Testis (tissue), 2 donors: ENCODE measurements at regions not wholly inside any gene's neighbourhood (a gene's known extent, or its start where the extent isn't known, plus 50 kb on each side); places are given as distances from the start of the nearest gene placed in this dataset.

Experiments used
- DNase-seq: peaks from one replicate; pipeline ENCODE4 v3.0.0-alpha.2; 2019
- H3K27ac ChIP-seq, 2 donors: fragments of 200-600 bp; sonication (generic); one replicate each; pipeline ENCODE4 v1.5.1; 2019
- H3K27me3 ChIP-seq: fragments of 200-600 bp; sonication (generic); one replicate; pipeline ENCODE4 v1.5.1; 2019
- H3K36me3 ChIP-seq: fragments of 200-600 bp; sonication (generic); one replicate; pipeline ENCODE4 v1.5.1; 2017; ENCODE audit warnings: low read depth; ENCODE audit errors: missing control alignments
- H3K4me1 ChIP-seq: fragments of 200-600 bp; sonication (generic); one replicate; pipeline ENCODE4 v1.5.1; 2019
- H3K4me3 ChIP-seq, 2 donors: fragments of 200-600 bp; sonication (generic); one replicate each; pipeline ENCODE4 v1.5.1; 2017 to 2019
- H3K9me3 ChIP-seq: fragments of 200-600 bp; sonication (generic); one replicate; pipeline ENCODE4 v1.5.1; 2017
- CTCF ChIP-seq, 3 experiments: fragments of 450-650 bp in 2 of 3; fragments of 200-600 bp in 1 of 3; sonication (generic) in 1 of 3; IDR thresholded peaks; one replicate each; pipeline ENCODE4 v1.5.1; 2016 to 2019; ENCODE audit warnings: antibody characterized with exemption in 3 of 3, mild to moderate bottlenecking in 2 of 3, moderate library complexity in 1 of 3
- POLR2A ChIP-seq: fragments of 450-650 bp; IDR thresholded peaks from one replicate; pipeline ENCODE4 v1.6.1; 2017; ENCODE audit warnings: antibody characterized with exemption, mild to moderate bottlenecking, moderate library complexity
- WGBS, 2 donors: methylation state at CpG; one replicate each; pipeline ENCODE4 v1.1.5; 2018; 5-methylcytosine and 5-hydroxymethylcytosine counted together
- intact Hi-C: fragments of 100-400 bp; cut with DNase I; formaldehyde crosslinking; loops from one replicate; pipeline ENCODE4 v1.15.1; 2023; ENCODE audit warnings: low total_unique reads

- no peak for DNase-seq
- Histone ChIP-seq H3K4me1 (no peaks in the 10 kb centered on the region), H3K4me3 (no peak overlapping the region), H3K9me3 (no peaks in the 10 kb centered on the region), H3K27me3 (no peaks in the 10 kb centered on the region), H3K27ac (no peak overlapping the region), H3K36me3 (no peaks in the 10 kb centered on the region)
- 53 to 66% methylated on average over 15 of the region's 15 CpGs for WGBS, 2 donors
- intact Hi-C loops, result no loop called here
- TF ChIP-seq POLR2A, result no peak
These were observed 103.9 kb upstream of the CACNA1A start for GRCh38 chr19:13610039-13610691.

DNA sequence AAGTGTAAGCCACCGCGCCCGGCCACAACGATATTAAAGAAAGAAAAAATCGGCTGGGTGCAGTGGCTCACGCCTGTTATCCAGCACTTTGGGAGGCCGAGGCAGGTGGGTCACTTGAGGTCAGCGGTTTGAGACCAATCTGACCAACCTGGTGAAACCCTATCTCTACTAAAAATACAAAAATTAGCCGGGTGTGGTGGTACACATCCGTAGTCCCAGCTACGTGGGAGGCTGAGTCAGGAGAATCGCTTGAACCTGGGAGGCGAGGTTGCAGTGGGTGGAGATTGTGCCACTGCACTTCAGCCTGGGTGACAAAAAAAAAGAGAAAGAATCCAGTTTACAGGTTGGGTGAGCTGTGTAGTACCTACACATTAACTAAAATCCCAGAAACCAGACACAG is 99.9 kb upstream of the CACNA1A start:
- Histone ChIP-seq H3K36me3 (no peaks in the 10 kb centered on the region), H3K9me3 (no peaks in the 10 kb centered on the region), H3K4me1 (no peaks in the 10 kb centered on the region), H3K27me3 (no peaks in the 10 kb centered on the region), H3K27ac (no peak overlapping the region), H3K4me3 (no peak overlapping the region)
- no peak for DNase-seq
- intact Hi-C loops, result no loop called here
- WGBS, 2 donors, result 85 to 89% methylated on average over 13 of the region's 13 CpGs
- TF ChIP-seq CTCF (IDR thresholded peaks at IDR 0.05) (no peak), POLR2A (no peak)

DNA sequence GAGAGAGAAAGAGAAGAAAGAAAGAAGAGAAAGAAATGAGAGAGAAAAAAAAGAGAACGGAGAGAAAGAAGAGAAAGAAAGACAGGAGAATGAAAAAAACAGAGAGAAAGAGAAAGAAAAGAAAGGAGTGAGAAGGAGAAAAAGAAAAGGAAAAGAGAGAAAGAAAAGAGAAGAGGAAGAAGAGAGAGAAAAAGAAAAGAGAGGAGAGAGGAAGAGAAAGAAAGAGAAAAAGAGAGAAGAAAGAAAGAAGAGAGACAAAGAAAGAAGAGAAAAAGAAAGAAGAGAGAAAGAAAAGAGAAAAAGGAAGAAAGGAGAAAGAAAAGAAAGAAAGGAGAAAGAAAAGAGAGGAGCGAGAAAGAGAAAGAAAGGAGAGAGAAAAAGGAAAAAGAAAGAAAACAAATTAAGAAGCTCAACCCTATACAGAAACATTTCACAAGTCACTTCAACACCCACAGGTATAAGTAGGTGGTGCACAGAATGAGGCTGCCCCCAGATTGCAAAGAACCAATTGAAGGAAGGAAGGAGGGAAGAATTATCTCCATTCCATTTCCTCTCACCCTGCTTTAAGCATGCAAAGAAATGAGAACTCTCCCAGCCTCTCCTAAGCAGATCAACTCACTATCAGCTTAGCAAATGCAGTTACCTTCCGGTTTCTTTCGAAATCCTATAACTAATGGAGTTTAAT is 98.8 kb upstream of the CACNA1A start:
- TF ChIP-seq CTCF (IDR thresholded peaks at IDR 0.05) (no peak), POLR2A (no peak)

GRCh38 chr19:13600802-13601201 is 94.5 kb upstream of the CACNA1A start:
- Histone ChIP-seq H3K36me3 (no peaks in the 10 kb centered on the region), H3K4me3 (no peak overlapping the region), H3K27ac (no peak overlapping the region), H3K27me3 (no peaks in the 10 kb centered on the region), H3K4me1 (no peaks in the 10 kb centered on the region), H3K9me3 (no peaks in the 10 kb centered on the region)
- intact Hi-C loops, result no loop called here
- no peak for DNase-seq
- TF ChIP-seq POLR2A, result no peak
- no peak for TF ChIP-seq CTCF (IDR thresholded peaks at IDR 0.05)
- 85 to 86% methylated on average over 6 of the region's 6 CpGs for WGBS, 2 donors

More for the DNA sequence above, 98.8 kb upstream of the CACNA1A start:
- no peaks in the 10 kb centered on the region for H3K4me1 ChIP-seq
- intact Hi-C loops, result no loop called here
- WGBS, 2 donors, result 69 to 82% methylated on average over 4 of the region's 4 CpGs
- no peak overlapping the region for H3K4me3 ChIP-seq
- no peak for DNase-seq
- H3K27me3 ChIP-seq, result no peaks in the 10 kb centered on the region
- H3K27ac ChIP-seq, result no peak overlapping the region
- no peaks in the 10 kb centered on the region for H3K36me3 ChIP-seq
- H3K9me3 ChIP-seq, result no peaks in the 10 kb centered on the region

DNA sequence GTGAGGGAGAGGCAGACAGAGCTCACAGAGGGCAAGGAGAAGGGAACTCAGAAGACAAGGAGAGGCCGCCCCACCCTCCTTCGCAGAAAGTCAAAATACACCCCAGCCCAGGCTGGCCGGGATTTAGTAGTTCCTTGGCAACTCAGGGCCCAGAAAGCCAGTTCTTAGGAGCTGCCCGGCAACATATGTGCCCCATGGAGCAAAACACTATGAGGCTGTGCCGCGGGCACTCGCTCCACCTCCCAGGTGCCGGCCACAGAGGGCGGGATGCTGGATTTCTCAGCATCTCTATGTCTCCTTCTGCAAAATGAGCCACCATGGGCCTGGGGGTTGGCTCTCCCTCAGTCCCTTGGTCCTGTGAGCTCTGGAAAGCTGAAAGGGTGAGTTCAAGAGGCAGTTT is 93.8 kb upstream of the CACNA1A start:
- H3K36me3 ChIP-seq, result no peaks in the 10 kb centered on the region
- intact Hi-C loops, result no loop called here
- H3K4me3 ChIP-seq, result no peak overlapping the region
- H3K9me3 ChIP-seq, result no peaks in the 10 kb centered on the region
- no peaks in the 10 kb centered on the region for H3K27me3 ChIP-seq
- TF ChIP-seq CTCF (IDR thresholded peaks at IDR 0.05) (no peak), POLR2A (no peak)
- H3K4me1 ChIP-seq, result no peaks in the 10 kb centered on the region
- 57 to 74% methylated on average over 9 of the region's 9 CpGs for WGBS, 2 donors
- no peak for DNase-seq
- H3K27ac ChIP-seq, result no peak overlapping the region
